ENCODE measurements at regions not wholly inside any gene's neighbourhood (a gene's known extent, or its start where the extent isn't known, plus 50 kb on each side); places are given as distances from the start of the nearest gene placed in this dataset.

- no peak overlapping the region for H3K4me3 ChIP-seq (ENCODE audit: low read length)
- POLR2A ChIA-PET (ENCODE audit: unreplicated experiment) = no interaction called here
- H4K20me1 ChIP-seq (ENCODE audit: low read length) = no peaks in the 10 kb centered on the region
Measured at GRCh38 chr2:220575963-220576362, 948.5 kb downstream of the SLC4A3 start.

GRCh38 chr2:220579452-220579851 lies 952.0 kb downstream of the SLC4A3 start:
- H3K79me2 ChIP-seq (ENCODE audit: low read length) = no peaks in the 10 kb centered on the region
- no peaks in the 10 kb centered on the region for H3F3A ChIP-seq (ENCODE audit: low read length, unreplicated experiment)
- CTCF ChIA-PET = interaction anchor here (0.6 kb wide), 2 partner anchors 50 to 95 kb away, joined by 3 to 4 read pairs; no protein-coding TSS in a partner anchor
- no peak overlapping the region for H3K9ac ChIP-seq (ENCODE audit: low read length)
- H3K36me3 ChIP-seq (ENCODE audit: low read depth, low read length) = no peaks in the 10 kb centered on the region
- H3K4me1 ChIP-seq (ENCODE audit: insufficient read depth, low read length) = no peaks in the 10 kb centered on the region
- H2AFZ ChIP-seq (ENCODE audit: low read length) = no peak overlapping the region
- intact Hi-C loops (cut with micrococcal nuclease) = no loop called here
- no TSS peak for BruUV-seq (replicated peaks)
- ATAC-seq = no peak
- H3K27me3 ChIP-seq (ENCODE audit: low read length) = no peaks in the 10 kb centered on the region
- POLR2A ChIA-PET (ENCODE audit: unreplicated experiment) = no interaction called here
- H4K20me1 ChIP-seq (ENCODE audit: low read length) = no peaks in the 10 kb centered on the region
- no peak for DNase-seq
- H3K9me3 ChIP-seq (ENCODE audit: low read length) = no peaks in the 10 kb centered on the region
- H3K4me2 ChIP-seq (ENCODE audit: low read length) = no peak overlapping the region
- H3K9me2 ChIP-seq (replicated peaks; ENCODE audit: low read length) = no peaks in the 10 kb centered on the region
- TF ChIP-seq EZH2 (IDR thresholded peaks at IDR 0.05; ENCODE audit: low read length, unreplicated experiment) (no peak), EZH2phosphoT487 (IDR thresholded peaks at IDR 0.05; ENCODE audit: borderline replicate concordance, low read length) (no peak)
- TF ChIP-seq, protein P1, sequence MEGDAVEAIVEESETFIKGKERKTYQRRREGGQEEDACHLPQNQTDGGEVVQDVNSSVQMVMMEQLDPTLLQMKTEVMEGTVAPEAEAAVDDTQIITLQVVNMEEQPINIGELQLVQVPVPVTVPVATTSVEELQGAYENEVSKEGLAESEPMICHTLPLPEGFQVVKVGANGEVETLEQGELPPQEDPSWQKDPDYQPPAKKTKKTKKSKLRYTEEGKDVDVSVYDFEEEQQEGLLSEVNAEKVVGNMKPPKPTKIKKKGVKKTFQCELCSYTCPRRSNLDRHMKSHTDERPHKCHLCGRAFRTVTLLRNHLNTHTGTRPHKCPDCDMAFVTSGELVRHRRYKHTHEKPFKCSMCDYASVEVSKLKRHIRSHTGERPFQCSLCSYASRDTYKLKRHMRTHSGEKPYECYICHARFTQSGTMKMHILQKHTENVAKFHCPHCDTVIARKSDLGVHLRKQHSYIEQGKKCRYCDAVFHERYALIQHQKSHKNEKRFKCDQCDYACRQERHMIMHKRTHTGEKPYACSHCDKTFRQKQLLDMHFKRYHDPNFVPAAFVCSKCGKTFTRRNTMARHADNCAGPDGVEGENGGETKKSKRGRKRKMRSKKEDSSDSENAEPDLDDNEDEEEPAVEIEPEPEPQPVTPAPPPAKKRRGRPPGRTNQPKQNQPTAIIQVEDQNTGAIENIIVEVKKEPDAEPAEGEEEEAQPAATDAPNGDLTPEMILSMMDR (conservative IDR thresholded peaks at IDR 0.05; ENCODE audit: low read depth, low read length) = no peak
- no peak overlapping the region for H3K4me3 ChIP-seq (ENCODE audit: low read length)
- H3K27ac ChIP-seq (ENCODE audit: low read length) = no peak overlapping the region

More at GRCh38 chr2:220575963-220576362, 948.5 kb downstream of the SLC4A3 start:
- DNase-seq (peak; percentile 58), ATAC-seq (no peak)
- no peaks in the 10 kb centered on the region for H3F3A ChIP-seq (ENCODE audit: low read length, unreplicated experiment)
- no peak overlapping the region for H3K9ac ChIP-seq (ENCODE audit: low read length)
- H3K4me2 ChIP-seq (ENCODE audit: low read length) = no peak overlapping the region
- no peaks in the 10 kb centered on the region for H3K4me1 ChIP-seq (ENCODE audit: insufficient read depth, low read length)
- no peaks in the 10 kb centered on the region for H3K9me3 ChIP-seq (ENCODE audit: low read length)
- H3K36me3 ChIP-seq (ENCODE audit: low read depth, low read length) = no peaks in the 10 kb centered on the region
- BruUV-seq (replicated peaks) = no TSS peak
- intact Hi-C loops (cut with micrococcal nuclease) = no loop called here
- H3K9me2 ChIP-seq (replicated peaks; ENCODE audit: low read length) = no peaks in the 10 kb centered on the region
- H2AFZ ChIP-seq (ENCODE audit: low read length) = no peak overlapping the region
- no peaks in the 10 kb centered on the region for H3K27me3 ChIP-seq (ENCODE audit: low read length)
- CTCF ChIA-PET = no interaction called here
- TF ChIP-seq, protein P1 (conservative IDR thresholded peaks at IDR 0.05; ENCODE audit: low read depth, low read length) = no peak
- TF ChIP-seq EZH2 (IDR thresholded peaks at IDR 0.05; ENCODE audit: low read length, unreplicated experiment) (no peak), EZH2phosphoT487 (IDR thresholded peaks at IDR 0.05; ENCODE audit: borderline replicate concordance, low read length) (no peak)
- H3K27ac ChIP-seq (ENCODE audit: low read length) = no peak overlapping the region
- no peaks in the 10 kb centered on the region for H3K79me2 ChIP-seq (ENCODE audit: low read length)

- no peaks in the 10 kb centered on the region for H3K4me1 ChIP-seq (ENCODE audit: insufficient read depth, low read length)
- H3K36me3 ChIP-seq (ENCODE audit: low read depth, low read length) = no peaks in the 10 kb centered on the region
- H3F3A ChIP-seq (ENCODE audit: low read length, unreplicated experiment) = no peaks in the 10 kb centered on the region
- H3K9me2 ChIP-seq (replicated peaks; ENCODE audit: low read length) = no peaks in the 10 kb centered on the region
- DNase-seq (no peak), ATAC-seq (no peak)
- ChIA-PET CTCF (interaction anchor here (0.6 kb wide), 2 partner anchors 49 to 95 kb away, joined by 3 to 4 read pairs; no protein-coding TSS in a partner anchor), POLR2A (ENCODE audit: unreplicated experiment) (no interaction called here)
- H3K9me3 ChIP-seq (ENCODE audit: low read length) = no peaks in the 10 kb centered on the region
- intact Hi-C loops (cut with micrococcal nuclease) = no loop called here
- H3K4me3 ChIP-seq (ENCODE audit: low read length) = no peak overlapping the region
- no peak overlapping the region for H3K9ac ChIP-seq (ENCODE audit: low read length)
- no peaks in the 10 kb centered on the region for H3K79me2 ChIP-seq (ENCODE audit: low read length)
- BruUV-seq (replicated peaks) = no TSS peak
- no peaks in the 10 kb centered on the region for H4K20me1 ChIP-seq (ENCODE audit: low read length)
- H3K27ac ChIP-seq (ENCODE audit: low read length) = no peak overlapping the region
- H3K4me2 ChIP-seq (ENCODE audit: low read length) = no peak overlapping the region
- no peak overlapping the region for H2AFZ ChIP-seq (ENCODE audit: low read length)
- no peaks in the 10 kb centered on the region for H3K27me3 ChIP-seq (ENCODE audit: low read length)
- TF ChIP-seq EZH2phosphoT487 (IDR thresholded peaks at IDR 0.05; ENCODE audit: borderline replicate concordance, low read length) = no peak
- no peak for TF ChIP-seq EZH2 (IDR thresholded peaks at IDR 0.05; ENCODE audit: low read length, unreplicated experiment)
- TF ChIP-seq, protein P1 (conservative IDR thresholded peaks at IDR 0.05; ENCODE audit: low read depth, low read length) = no peak; the same call in 1 of the 2 replicates
Measured at GRCh38 chr2:220580113-220580512, 952.7 kb downstream of the SLC4A3 start.
